Fibroblast of skin of scalp (primary cell): ENCODE measurements at regions not wholly inside any gene's neighbourhood (a gene's known extent, or its start where the extent isn't known, plus 50 kb on each side); places are given as distances from the start of the nearest gene placed in this dataset.
A peak's percentile ranks its signal among the peaks of the same experiment; 100 is the strongest.

Experiments used
- DNase-seq: peaks from one replicate; pipeline ENCODE4 v3.0.0-alpha.2; 2013

- DNase-seq = no peak
Measured at GRCh38 chr9:1434811-1435210, 384.7 kb downstream of the DMRT2 start.

- DNase-seq = peak; percentile 77
Measured at GRCh38 chr9:1440256-1440655, 390.1 kb downstream of the DMRT2 start.

GRCh38 chr9:1442105-1442504 is 391.9 kb downstream of the DMRT2 start:
- no peak for DNase-seq

- no peak for DNase-seq
Measured at GRCh38 chr9:1443450-1443849, 393.3 kb downstream of the DMRT2 start.

GRCh38 chr9:1446671-1447070 is 396.5 kb downstream of the DMRT2 start:
- no peak for DNase-seq

- no peak for DNase-seq
Measured at GRCh38 chr9:1453636-1454035, 403.5 kb downstream of the DMRT2 start.

GRCh38 chr9:1454211-1454610 is 404.1 kb downstream of the DMRT2 start:
- no peak for DNase-seq

GRCh38 chr9:1454616-1455347 is 404.6 kb downstream of the DMRT2 start:
- peak; percentile 20 for DNase-seq

GRCh38 chr9:1455766-1456165 is 405.6 kb downstream of the DMRT2 start:
- DNase-seq = no peak

- no peak for DNase-seq
Measured at GRCh38 chr9:1456301-1457024, 406.3 kb downstream of the DMRT2 start.

GRCh38 chr9:1457460-1457859 is 407.3 kb downstream of the DMRT2 start:
- no peak for DNase-seq

GRCh38 chr9:1458503-1458902 is 408.3 kb downstream of the DMRT2 start:
- DNase-seq = peak; percentile 96

GRCh38 chr9:1460143-1460769 is 410.1 kb downstream of the DMRT2 start:
- no peak for DNase-seq

GRCh38 chr9:1461812-1462211 is 411.7 kb downstream of the DMRT2 start:
- no peak for DNase-seq

- DNase-seq = no peak
Measured at GRCh38 chr9:1462626-1463308, 412.6 kb downstream of the DMRT2 start.

- no peak for DNase-seq
Measured at GRCh38 chr9:1469996-1470395, 419.8 kb downstream of the DMRT2 start.

GRCh38 chr9:1473956-1474634 is 423.9 kb downstream of the DMRT2 start:
- no peak for DNase-seq

GRCh38 chr9:1474671-1475070 is 424.5 kb downstream of the DMRT2 start:
- no peak for DNase-seq

GRCh38 chr9:1490341-1491232 is 440.4 kb downstream of the DMRT2 start:
- DNase-seq = peak; percentile 62

GRCh38 chr9:1492156-1492555 is 442.0 kb downstream of the DMRT2 start:
- no peak for DNase-seq

- no peak for DNase-seq
Measured at GRCh38 chr9:1495282-1496030, 445.3 kb downstream of the DMRT2 start.
